H9 (cell line): ENCODE measurements at regions not wholly inside any gene's neighbourhood (a gene's known extent, or its start where the extent isn't known, plus 50 kb on each side); places are given as distances from the start of the nearest gene placed in this dataset.

Experiments
- DNase-seq: peaks from one replicate; pipeline ENCODE4 v3.0.0-alpha.2; 2017
- H2AFZ ChIP-seq: one replicate; pipeline ENCODE4 v1.6.1; 2013; ENCODE audit warnings: mild to moderate bottlenecking, low read length, control low read depth, moderate library complexity
- H2AK5ac ChIP-seq: 2 replicates; pipeline ENCODE4 v1.6.1; 2013; ENCODE audit warnings: low read length, control low read depth, mixed read lengths; ENCODE audit not compliant: insufficient read length
- H2BK120ac ChIP-seq: one replicate; pipeline ENCODE4 v1.6.1; 2013; ENCODE audit warnings: low read depth, mild to moderate bottlenecking, low read length, control low read depth, inconsistent platforms; ENCODE audit not compliant: poor library complexity, severe bottlenecking
- H2BK12ac ChIP-seq: 2 replicates; pipeline ENCODE4 v1.6.1; 2013; ENCODE audit warnings: low read length, control low read depth, mixed read lengths, low read depth; ENCODE audit not compliant: insufficient read length
- H2BK15ac ChIP-seq: 2 replicates; pipeline ENCODE4 v1.6.1; 2013; ENCODE audit warnings: low read depth, low read length, control low read depth
- H2BK20ac ChIP-seq: one replicate; pipeline ENCODE4 v1.6.1; 2013; ENCODE audit warnings: low read depth, mild to moderate bottlenecking, low read length, control low read depth, inconsistent platforms; ENCODE audit not compliant: poor library complexity, severe bottlenecking
- H2BK5ac ChIP-seq: 2 replicates; pipeline ENCODE4 v1.6.1; 2013; ENCODE audit warnings: low read length, control low read depth, mixed read lengths; ENCODE audit not compliant: insufficient read length
- H3K14ac ChIP-seq: 2 replicates; pipeline ENCODE4 v1.6.1; 2013; ENCODE audit warnings: low read length, control low read depth; ENCODE audit not compliant: insufficient read depth
- H3K18ac ChIP-seq: 2 replicates; pipeline ENCODE4 v1.6.1; 2013; ENCODE audit warnings: low read depth, mild to moderate bottlenecking, mixed read lengths, low read length, control low read depth; ENCODE audit not compliant: insufficient read length
- H3K23ac ChIP-seq: 2 replicates; pipeline ENCODE4 v1.6.1; 2013; ENCODE audit warnings: low read length, control low read depth, mixed read lengths, low read depth; ENCODE audit not compliant: insufficient read length
- H3K23me2 ChIP-seq: 2 replicates; pipeline ENCODE4 v1.6.1; 2013; ENCODE audit warnings: low read depth, mild to moderate bottlenecking, mixed read lengths, low read length, control low read depth; ENCODE audit not compliant: insufficient read length, poor library complexity, severe bottlenecking
- H3K27ac ChIP-seq: 2 replicates; pipeline ENCODE4 v1.5.1; 2013; ENCODE audit warnings: low read length, control low read depth, mixed read lengths, low read depth; ENCODE audit not compliant: insufficient read length
- H3K27me3 ChIP-seq: 2 replicates; pipeline ENCODE4 v1.6.1; 2013; ENCODE audit warnings: low read length, control low read depth, inconsistent platforms; ENCODE audit not compliant: insufficient read depth
- H3K4ac ChIP-seq: 2 replicates; pipeline ENCODE4 v1.6.1; 2013; ENCODE audit warnings: low read depth, mild to moderate bottlenecking, control low read depth, inconsistent platforms, low read length, moderate library complexity
- H3K4me1 ChIP-seq: 2 replicates; pipeline ENCODE4 v1.6.1; 2013; ENCODE audit warnings: low read length, control low read depth, inconsistent platforms; ENCODE audit not compliant: insufficient read depth
- H3K4me2 ChIP-seq: 2 replicates; pipeline ENCODE4 v1.6.1; 2013; ENCODE audit warnings: low read length, control low read depth, mixed read lengths; ENCODE audit not compliant: insufficient read length, insufficient read depth
- H3K56ac ChIP-seq: 2 replicates; pipeline ENCODE4 v1.6.1; 2013; ENCODE audit warnings: low read depth, mild to moderate bottlenecking, mixed read lengths, low read length, control low read depth; ENCODE audit not compliant: insufficient read length
- H3K79me1 ChIP-seq: 2 replicates; pipeline ENCODE4 v1.6.1; 2013; ENCODE audit warnings: low read depth, mild to moderate bottlenecking, moderate library complexity, low read length, control low read depth, inconsistent platforms; ENCODE audit not compliant: insufficient read depth, poor library complexity, severe bottlenecking
- H3K79me2 ChIP-seq: 2 replicates; pipeline ENCODE4 v1.6.1; 2013; ENCODE audit warnings: low read length, control low read depth, inconsistent platforms; ENCODE audit not compliant: insufficient read depth
- H3K9ac ChIP-seq: 2 replicates; pipeline ENCODE4 v1.6.1; 2013; ENCODE audit warnings: low read length, control low read depth, mixed read lengths; ENCODE audit not compliant: insufficient read length; ENCODE audit errors: extremely low read depth
- H3K9me3 ChIP-seq: one replicate; pipeline ENCODE4 v1.6.1; 2013; ENCODE audit warnings: low read depth, low read length, inconsistent platforms; ENCODE audit not compliant: control insufficient read depth
- H3T11ph ChIP-seq: one replicate; pipeline ENCODE4 v1.6.1; 2013; ENCODE audit warnings: mild to moderate bottlenecking, low read length, control low read depth, inconsistent platforms
- H4K20me1 ChIP-seq: one replicate; pipeline ENCODE4 v1.6.1; 2013; ENCODE audit not compliant: control insufficient read depth, insufficient read length, insufficient read depth
- H4K5ac ChIP-seq: 2 replicates; pipeline ENCODE4 v1.6.1; 2013; ENCODE audit warnings: low read depth, mild to moderate bottlenecking, mixed read lengths, low read length, control low read depth; ENCODE audit not compliant: insufficient read length
- H4K8ac ChIP-seq: replicated peaks from 2 replicates; pipeline ENCODE4 v1.6.1; 2013; ENCODE audit warnings: low read length, control low read depth, mixed read lengths, low read depth; ENCODE audit not compliant: insufficient read length
- H4K91ac ChIP-seq: 2 replicates; pipeline ENCODE4 v1.6.1; 2013; ENCODE audit warnings: low read depth, mild to moderate bottlenecking, moderate library complexity, mixed read lengths, low read length, control low read depth; ENCODE audit not compliant: insufficient read length
- H3K27ac Mint-ChIP-seq, 3 experiments: 2 replicates in 2 of 3; 3 replicates in 1 of 3; pipeline ENCODE4 v1.8.0; 2020 to 2021; ENCODE audit warnings: mixed read lengths in 3 of 3, mild to moderate bottlenecking in 1 of 3, moderate library complexity in 1 of 3
- H3K27me3 Mint-ChIP-seq: 2 replicates; pipeline ENCODE4 v1.8.0; 2021; ENCODE audit warnings: low read depth, mild to moderate bottlenecking, moderate library complexity, mixed read lengths
- H3K36me3 Mint-ChIP-seq, 3 experiments: 2 replicates in 2 of 3; 3 replicates in 1 of 3; pipeline ENCODE4 v1.8.0; 2020 to 2021; ENCODE audit warnings: low read depth in 3 of 3, mixed read lengths in 3 of 3; ENCODE audit not compliant: insufficient read depth in 1 of 3
- H3K4me1 Mint-ChIP-seq, 2 experiments: 2 replicates each; pipeline ENCODE4 v1.8.0; 2020; ENCODE audit warnings: mixed read lengths in 2 of 2
- H3K4me3 Mint-ChIP-seq, 2 experiments: 2 replicates in 1 of 2; 3 replicates in 1 of 2; pipeline ENCODE4 v1.8.0; 2020 to 2021; ENCODE audit warnings: mild to moderate bottlenecking in 2 of 2, mixed read lengths in 2 of 2, moderate library complexity in 1 of 2
- H3K9me3 Mint-ChIP-seq, 2 experiments: 2 replicates in 1 of 2; 3 replicates in 1 of 2; pipeline ENCODE4 v1.8.0; 2020; ENCODE audit warnings: mild to moderate bottlenecking in 2 of 2, mixed read lengths in 2 of 2, moderate library complexity in 1 of 2
- CTCF ChIP-seq: fragments of 200-600 bp; sonication (generic); conservative IDR thresholded peaks from 3 replicates; pipeline ENCODE4 v1.8.0; 2021; ENCODE audit warnings: antibody characterized with exemption, mild to moderate bottlenecking
- WGBS: extraction: QIAGEN DNeasy Blood & Tissue Kit; methylation state at CpG from one replicate; pipeline ENCODE4 v1.1.7; 2013; ENCODE audit warnings: missing lambda C conversion rate, low lambda C conversion rate, mixed read lengths; ENCODE audit not compliant: insufficient read length; ENCODE audit errors: extremely low coverage; 5-methylcytosine and 5-hydroxymethylcytosine counted together

- Histone ChIP-seq H3K4me2 (no peak overlapping the region), H2AFZ (no peak overlapping the region), H2BK20ac (no peak overlapping the region), H3T11ph (no peak overlapping the region), H3K23me2 (no peaks in the 10 kb centered on the region), H4K20me1 (no peaks in the 10 kb centered on the region), H2BK15ac (no peak overlapping the region), H3K27ac (peak overlapping the region; percentile 19), H4K5ac (no peak overlapping the region), H3K23ac (no peak overlapping the region), H2BK5ac (no peak overlapping the region), H2BK120ac (no peak overlapping the region), H3K4me1 (no peaks in the 10 kb centered on the region), H2AK5ac (no peak overlapping the region), H3K79me2 (no peaks in the 10 kb centered on the region), H3K27me3 (no peaks in the 10 kb centered on the region), H3K9ac (no peak overlapping the region), H4K91ac (no peak overlapping the region), H3K14ac (no peak overlapping the region), H3K18ac (no peak overlapping the region), H3K56ac (no peak overlapping the region), H4K8ac (no peak overlapping the region), H2BK12ac (no peak overlapping the region), H3K9me3 (no peaks in the 10 kb centered on the region), H3K79me1 (no peaks in the 10 kb centered on the region), H3K4ac (no peak overlapping the region)
- Mint-ChIP-seq H3K4me3 (no peak overlapping the region), H3K36me3 (peaks cover 4 to 6% (median 4%) of the 10 kb centered on the region in 3 experiments; a peak in 4 of 7 replicates), H3K27me3 (no peaks in the 10 kb centered on the region), H3K4me1 (no peaks in the 10 kb centered on the region), H3K9me3 (peaks cover 4 to 5% of the 10 kb centered on the region in 2 experiments), H3K27ac (peak overlapping the region in 1 of 3 experiments; percentile 52; a peak in 1 of 7 replicates)
- TF ChIP-seq CTCF = no peak
- no peak for DNase-seq
- no CpG with 5 or more reads among the region's 2 CpGs for WGBS
These were observed 589.3 kb downstream of the BCL11B start for GRCh38 chr14:98682726-98683125.
